Prostate gland (tissue), 2 donors: ENCODE measurements at regions not wholly inside any gene's neighbourhood (a gene's known extent, or its start where the extent isn't known, plus 50 kb on each side); places are given as distances from the start of the nearest gene placed in this dataset.

ENCODE experiments used
- DNase-seq: peaks from one replicate; pipeline ENCODE4 v3.0.0-alpha.2; 2019; ENCODE audit warnings: low spot score
- H3K27ac ChIP-seq, 2 donors: fragments of 200-600 bp; sonication (generic); 2 replicates each; pipeline ENCODE4 v1.5.1; 2017 to 2019
- H3K27me3 ChIP-seq: fragments of 200-600 bp; sonication (generic); replicated peaks from 2 replicates; pipeline ENCODE4 v1.5.1; 2019; ENCODE audit not compliant: insufficient read depth
- H3K36me3 ChIP-seq, 2 donors: fragments of 200-600 bp; sonication (generic); 1 replicate in 1 of 2; 2 replicates in 1 of 2; pipeline versions ENCODE4 v1.5.1 to v1.8.1; 2017 to 2019
- H3K4me1 ChIP-seq: fragments of 200-600 bp; sonication (generic); replicated peaks from 2 replicates; pipeline ENCODE4 v1.5.1; 2019
- H3K4me3 ChIP-seq, 2 donors: fragments of 200-600 bp; sonication (generic); 2 replicates each; pipeline ENCODE4 v1.5.1; 2017 to 2019
- H3K9me3 ChIP-seq: fragments of 200-600 bp; sonication (generic); 2 replicates; pipeline ENCODE4 v1.5.1; 2017
- POLR2A ChIP-seq: fragments of 450-650 bp; IDR thresholded peaks from one replicate; pipeline ENCODE4 v1.6.1; 2016; ENCODE audit warnings: antibody characterized with exemption, mild to moderate bottlenecking
- POLR2AphosphoS5 ChIP-seq: sonication (generic); formaldehyde crosslinking; IDR thresholded peaks from one replicate; pipeline ENCODE4 v1.6.1; 2017; ENCODE audit warnings: antibody characterized with exemption
- WGBS: methylation state at CpG from one replicate; pipeline ENCODE4 v1.1.5; 2018; 5-methylcytosine and 5-hydroxymethylcytosine counted together
- intact Hi-C: fragments of 100-400 bp; cut with DNase I; formaldehyde crosslinking; loops from one replicate; pipeline ENCODE4 v1.14.2; 2022
- TF ChIP-seq, protein P1 (sequence below), 4 experiments: fragments of 200-600 bp in 2 of 4; fragments of 450-650 bp in 2 of 4; sonication (generic) in 2 of 4; IDR thresholded peaks; 1 replicate in 3 of 4; 2 replicates in 1 of 4; pipeline ENCODE4 v1.5.1; 2016 to 2019; ENCODE audit warnings: antibody characterized with exemption in 4 of 4, mild to moderate bottlenecking in 2 of 4, moderate library complexity in 2 of 4

DNA sequence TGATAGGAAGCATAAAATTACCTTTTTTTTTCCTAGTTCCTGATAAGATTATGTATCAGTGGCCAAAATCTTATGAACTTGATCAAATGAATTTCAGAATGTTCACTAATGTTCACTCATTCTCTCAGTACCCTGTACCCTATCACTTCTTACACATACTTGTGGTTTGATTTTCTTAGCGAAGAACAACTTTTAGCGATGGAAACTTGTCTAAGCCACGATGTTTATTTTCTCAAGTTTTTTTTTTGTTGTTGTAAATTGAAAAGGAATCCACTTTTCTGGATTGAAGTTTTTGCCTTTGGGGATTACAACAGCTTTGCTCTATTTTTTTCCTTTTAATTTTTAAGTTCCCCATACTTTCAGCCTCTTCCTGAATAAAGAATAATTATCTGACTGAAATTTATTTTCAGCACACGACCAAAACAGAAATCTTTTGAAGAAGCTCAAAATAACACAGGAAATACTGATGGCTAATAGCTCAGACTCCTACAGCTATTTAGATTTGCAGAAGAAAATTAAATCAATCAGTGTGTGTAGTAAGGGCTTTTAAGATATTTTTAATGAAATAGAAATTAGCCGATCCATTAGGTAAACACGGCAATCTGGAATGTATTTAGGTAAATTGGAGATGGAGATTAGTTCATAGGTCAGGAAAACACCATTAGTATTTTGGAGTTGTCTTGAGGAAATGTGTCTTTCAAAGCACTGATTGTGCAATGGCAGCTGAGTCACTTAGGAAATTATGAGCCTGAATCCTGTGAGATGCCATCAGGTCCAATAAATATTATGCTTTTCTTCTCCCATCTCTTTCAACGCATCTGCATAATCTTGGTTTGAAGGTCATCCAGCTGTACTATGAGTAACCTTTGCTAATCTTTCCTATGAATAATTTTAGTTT lies 217.5 kb downstream of the GJA1 start:
- intact Hi-C loops: no loop called here
- DNase-seq: peak; percentile 21
- 65% methylated on average over 7 of the region's 7 CpGs for WGBS

DNA sequence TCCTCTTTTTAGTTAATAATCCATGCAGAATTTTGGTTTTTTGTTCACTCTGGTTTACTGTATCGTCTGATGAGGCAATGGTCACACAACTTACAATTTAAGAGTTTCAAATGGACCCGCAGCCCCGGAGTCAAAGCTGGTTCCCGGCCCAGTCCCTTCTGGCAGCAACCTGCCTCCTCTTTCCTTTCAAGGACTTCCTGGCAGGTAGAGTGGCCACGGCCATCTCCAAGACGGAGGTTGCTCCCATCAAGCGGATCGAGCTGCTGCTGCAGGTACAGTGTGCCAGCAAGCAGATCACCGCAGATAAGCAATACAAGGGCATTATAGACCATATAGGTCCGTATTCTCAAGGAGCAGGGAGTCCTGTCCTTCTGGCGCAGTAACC lies 218.2 kb downstream of the GJA1 start:
- no peak for TF ChIP-seq POLR2A
- TF ChIP-seq, protein P1, sequence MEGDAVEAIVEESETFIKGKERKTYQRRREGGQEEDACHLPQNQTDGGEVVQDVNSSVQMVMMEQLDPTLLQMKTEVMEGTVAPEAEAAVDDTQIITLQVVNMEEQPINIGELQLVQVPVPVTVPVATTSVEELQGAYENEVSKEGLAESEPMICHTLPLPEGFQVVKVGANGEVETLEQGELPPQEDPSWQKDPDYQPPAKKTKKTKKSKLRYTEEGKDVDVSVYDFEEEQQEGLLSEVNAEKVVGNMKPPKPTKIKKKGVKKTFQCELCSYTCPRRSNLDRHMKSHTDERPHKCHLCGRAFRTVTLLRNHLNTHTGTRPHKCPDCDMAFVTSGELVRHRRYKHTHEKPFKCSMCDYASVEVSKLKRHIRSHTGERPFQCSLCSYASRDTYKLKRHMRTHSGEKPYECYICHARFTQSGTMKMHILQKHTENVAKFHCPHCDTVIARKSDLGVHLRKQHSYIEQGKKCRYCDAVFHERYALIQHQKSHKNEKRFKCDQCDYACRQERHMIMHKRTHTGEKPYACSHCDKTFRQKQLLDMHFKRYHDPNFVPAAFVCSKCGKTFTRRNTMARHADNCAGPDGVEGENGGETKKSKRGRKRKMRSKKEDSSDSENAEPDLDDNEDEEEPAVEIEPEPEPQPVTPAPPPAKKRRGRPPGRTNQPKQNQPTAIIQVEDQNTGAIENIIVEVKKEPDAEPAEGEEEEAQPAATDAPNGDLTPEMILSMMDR (IDR thresholded peaks at IDR 0.05): no peak
- no peak for TF ChIP-seq POLR2AphosphoS5
- no peaks in the 10 kb centered on the region for H3K27me3 ChIP-seq
- no peak overlapping the region for H3K4me3 ChIP-seq
- no peaks in the 10 kb centered on the region for H3K36me3 ChIP-seq
- intact Hi-C loops: no loop called here
- no peak overlapping the region for H3K27ac ChIP-seq
- no peaks in the 10 kb centered on the region for H3K4me1 ChIP-seq
- DNase-seq: no peak
- 94% methylated on average over 11 of the region's 11 CpGs for WGBS
- no peaks in the 10 kb centered on the region for H3K9me3 ChIP-seq

More for the DNA sequence above, 217.5 kb downstream of the GJA1 start:
- Histone ChIP-seq H3K27ac (no peak overlapping the region), H3K4me1 (no peaks in the 10 kb centered on the region), H3K4me3 (no peak overlapping the region), H3K27me3 (no peaks in the 10 kb centered on the region), H3K36me3 (no peaks in the 10 kb centered on the region), H3K9me3 (no peaks in the 10 kb centered on the region)
- TF ChIP-seq POLR2A (no peak), POLR2AphosphoS5 (peak; percentile 33)

DNA sequence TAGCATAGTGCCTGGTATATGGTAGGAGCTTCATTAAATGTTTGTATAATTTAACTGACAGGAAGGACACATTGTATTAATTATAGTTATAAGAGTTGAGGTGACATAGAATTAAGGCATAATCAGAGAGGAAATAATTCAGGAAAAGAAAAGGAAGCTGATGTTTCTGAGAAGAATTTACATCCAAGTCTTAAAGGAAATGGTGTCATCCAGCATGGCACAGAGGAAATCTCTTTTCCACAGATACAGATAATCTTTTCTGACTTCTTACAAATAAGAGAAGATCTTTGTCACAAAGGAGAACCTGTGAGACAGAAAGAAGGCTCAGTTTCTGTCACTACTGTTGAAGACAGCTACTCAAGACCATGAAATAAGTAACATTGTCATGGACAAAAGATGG lies 222.5 kb downstream of the GJA1 start:
- intact Hi-C loops: no loop called here
- H3K36me3 ChIP-seq: no peaks in the 10 kb centered on the region

DNA sequence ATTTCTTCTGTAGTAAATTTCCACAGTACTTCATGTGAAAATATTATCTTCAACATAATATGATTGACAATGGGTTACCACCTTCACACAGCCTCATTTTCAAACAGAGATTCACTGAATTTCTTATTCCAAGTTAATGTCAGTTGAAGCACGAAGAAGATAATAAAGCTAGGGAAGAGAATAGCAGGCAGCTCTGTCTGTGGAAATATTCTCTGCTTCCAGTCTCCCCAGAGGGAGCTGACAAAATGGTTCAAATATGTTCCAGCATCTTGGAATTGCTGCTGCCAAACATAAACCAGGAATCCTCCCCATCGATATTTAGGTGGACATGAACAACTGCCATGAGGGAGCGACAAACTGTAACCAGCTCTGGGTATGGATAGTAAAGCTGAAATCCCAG lies 224.8 kb downstream of the GJA1 start:
- H3K27ac ChIP-seq: no peak overlapping the region
- no peak overlapping the region for H3K4me3 ChIP-seq
- DNase-seq: no peak
- WGBS: 86% methylated on average over 3 of the region's 3 CpGs
- no peaks in the 10 kb centered on the region for H3K27me3 ChIP-seq
- intact Hi-C loops: no loop called here
- H3K36me3 ChIP-seq: no peaks in the 10 kb centered on the region
- no peak for TF ChIP-seq POLR2AphosphoS5
- no peak for TF ChIP-seq POLR2A
- TF ChIP-seq, protein P1 (IDR thresholded peaks at IDR 0.05): no peak
- no peaks in the 10 kb centered on the region for H3K9me3 ChIP-seq
- no peaks in the 10 kb centered on the region for H3K4me1 ChIP-seq

More for the DNA sequence above, 222.5 kb downstream of the GJA1 start:
- H3K4me3 ChIP-seq: no peak overlapping the region
- H3K27ac ChIP-seq: no peak overlapping the region
- DNase-seq: no peak
- no peaks in the 10 kb centered on the region for H3K4me1 ChIP-seq
- no peaks in the 10 kb centered on the region for H3K27me3 ChIP-seq
- TF ChIP-seq POLR2A: no peak
- no peak for TF ChIP-seq POLR2AphosphoS5
- TF ChIP-seq, protein P1 (IDR thresholded peaks at IDR 0.05): no peak
- no peaks in the 10 kb centered on the region for H3K9me3 ChIP-seq

DNA sequence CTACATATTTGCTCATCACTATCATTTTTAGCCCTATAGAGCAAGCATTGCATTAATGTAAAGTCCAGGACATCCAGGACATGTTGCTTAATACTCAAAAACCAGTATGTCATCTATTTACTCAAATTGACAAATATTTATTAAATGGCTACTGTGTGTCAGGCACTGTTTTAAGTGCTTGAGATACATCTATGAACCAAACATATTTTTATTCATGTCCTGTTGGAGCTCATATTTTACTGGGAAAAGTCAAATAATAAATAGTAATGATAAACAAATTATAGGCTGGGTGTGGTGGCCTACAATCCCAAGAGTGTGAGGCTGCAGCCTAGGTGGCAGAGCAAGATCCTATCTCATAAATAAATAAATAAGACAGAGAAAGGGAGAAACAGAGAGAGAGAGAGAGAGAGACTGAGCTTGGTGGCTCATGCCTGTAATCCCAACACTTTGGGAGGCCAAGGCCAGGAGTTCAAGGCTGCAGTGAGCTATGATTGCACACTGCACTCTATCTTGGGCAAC lies 227.9 kb downstream of the GJA1 start:
- no peak for DNase-seq
- H3K36me3 ChIP-seq: no peaks in the 10 kb centered on the region
- no peak overlapping the region for H3K27ac ChIP-seq
- no peaks in the 10 kb centered on the region for H3K27me3 ChIP-seq
- TF ChIP-seq POLR2AphosphoS5 (no peak), POLR2A (no peak)
- TF ChIP-seq, protein P1 (IDR thresholded peaks at IDR 0.05): no peak
- no peaks in the 10 kb centered on the region for H3K4me1 ChIP-seq
- H3K9me3 ChIP-seq: no peaks in the 10 kb centered on the region
- no peak overlapping the region for H3K4me3 ChIP-seq
- intact Hi-C loops: no loop called here
